NCI-H82 treated with DMSO at 0.1 percent for 48 hours (cell line): ENCODE measurements at regions not wholly inside any gene's neighbourhood (a gene's known extent, or its start where the extent isn't known, plus 50 kb on each side); places are given as distances from the start of the nearest gene placed in this dataset.
"Not testable (repeated sequence)": the region's sequence is repeated elsewhere in the genome, so short reads cannot be mapped to it uniquely, and the experiment has no call there.

Experiments used
- DNase-seq: peaks from one replicate; lab custom pipeline; 2025; ENCODE audit not compliant: unreplicated experiment; lab: John Stamatoyannopoulos, UW

DNA sequence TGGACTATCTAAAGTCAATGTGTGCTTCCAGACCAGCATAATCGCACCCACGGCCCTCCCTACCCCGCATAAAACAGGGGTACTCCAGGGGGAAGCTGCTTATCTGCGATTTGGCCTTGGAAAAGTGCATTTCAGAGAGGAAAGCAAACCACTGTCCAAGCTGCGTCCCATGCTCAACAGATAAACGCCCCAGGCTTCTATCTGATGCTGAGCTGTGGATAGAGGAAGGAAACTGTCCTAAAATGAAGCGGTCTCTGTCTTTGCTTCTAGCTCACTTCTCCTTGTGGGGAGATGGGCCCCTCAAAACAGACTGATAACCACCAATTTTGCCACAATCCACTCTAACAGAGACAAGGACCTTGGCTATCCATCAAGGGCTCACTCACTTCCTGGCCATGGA lies 160.5 kb upstream of the TNRC6C start:
- DNase-seq: no peak

DNA sequence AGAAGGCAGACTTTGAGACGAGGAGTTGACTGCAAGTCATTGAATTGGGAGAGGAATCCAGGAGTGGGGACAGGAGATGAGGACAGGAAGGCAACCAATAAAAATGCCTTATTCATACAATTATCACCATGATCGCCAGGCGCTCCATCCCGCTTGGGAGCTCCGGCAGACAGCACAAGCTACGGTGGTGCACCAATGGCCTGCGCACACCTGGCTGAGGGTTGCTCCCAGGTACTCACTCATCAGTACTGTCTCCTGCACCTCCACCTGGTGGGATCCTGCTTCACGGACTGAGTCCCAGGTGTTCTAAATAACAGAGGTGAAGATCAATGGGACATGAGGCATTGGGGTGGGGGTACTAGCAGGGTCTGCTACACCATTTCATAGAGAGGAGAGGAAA lies 160.0 kb upstream of the TNRC6C start:
- DNase-seq: no peak

DNA sequence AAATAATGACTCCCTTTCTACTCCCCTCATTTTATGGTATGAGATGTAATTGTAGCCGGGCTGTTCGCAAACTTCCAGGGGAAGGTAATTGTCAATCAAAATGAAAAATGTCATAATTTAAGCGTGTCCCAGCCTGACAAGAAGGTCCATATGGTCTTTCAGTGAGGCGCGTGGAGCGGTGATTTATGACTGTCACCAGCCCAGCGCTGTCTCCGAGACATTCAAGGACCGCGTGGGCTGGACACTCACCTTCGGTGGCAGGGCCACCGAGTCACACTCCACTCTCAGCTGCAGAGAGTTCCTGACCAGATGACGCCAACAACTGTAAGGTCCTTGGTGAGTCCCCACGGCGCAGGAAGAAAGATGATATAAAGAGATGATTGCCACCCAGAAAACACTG lies 157.7 kb upstream of the TNRC6C start:
- no peak for DNase-seq

DNA sequence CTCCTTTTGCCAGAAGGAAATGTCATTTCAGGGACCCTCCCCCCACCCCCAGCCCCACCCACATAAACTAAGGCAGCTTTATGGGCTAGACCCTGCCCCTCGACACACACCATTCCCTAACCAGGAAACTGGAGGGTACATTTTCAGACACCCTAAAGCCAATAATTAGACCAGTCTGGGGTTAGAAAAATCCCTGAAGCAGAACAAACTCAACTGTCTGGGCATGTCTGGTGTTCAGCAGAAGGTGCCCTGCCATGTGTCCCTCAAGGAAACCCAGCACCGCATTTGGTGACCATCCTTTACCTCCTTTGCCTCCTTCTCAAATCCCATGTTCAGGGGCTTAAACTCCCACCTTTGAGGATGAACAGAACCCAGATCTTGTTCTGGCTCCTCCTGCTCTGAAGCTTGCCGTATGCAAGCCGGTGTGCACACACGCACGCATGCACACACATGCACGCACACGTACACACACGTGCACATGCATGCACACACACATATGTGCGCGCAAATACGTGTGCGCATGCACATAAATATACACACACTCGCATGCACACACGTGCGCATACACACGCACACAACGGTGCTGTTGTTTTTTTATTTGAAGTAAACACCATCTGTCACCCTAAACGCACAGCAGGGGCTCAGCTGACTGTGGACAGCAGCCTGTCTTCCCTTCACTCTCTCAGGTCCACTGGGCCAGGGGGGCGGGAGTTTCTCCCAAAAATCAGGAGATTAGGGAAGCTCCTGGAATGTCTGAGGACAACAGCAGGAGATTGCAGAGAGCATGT lies 156.8 kb upstream of the TNRC6C start:
- peak; percentile 88 for DNase-seq

DNA sequence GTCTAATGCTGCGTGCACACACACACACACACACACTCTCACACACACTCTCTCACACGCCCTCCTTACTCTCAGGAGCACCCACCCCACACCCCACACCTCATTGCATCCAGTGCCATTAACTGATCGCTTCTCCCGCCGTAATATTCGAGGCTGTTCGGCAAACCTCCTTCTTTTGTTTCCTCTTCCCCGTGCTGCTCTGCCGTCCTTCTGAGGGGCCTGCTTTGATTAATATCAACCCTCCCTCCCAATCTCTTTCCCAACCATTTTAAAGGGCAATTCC lies 156.2 kb upstream of the TNRC6C start:
- DNase-seq: no peak

DNA sequence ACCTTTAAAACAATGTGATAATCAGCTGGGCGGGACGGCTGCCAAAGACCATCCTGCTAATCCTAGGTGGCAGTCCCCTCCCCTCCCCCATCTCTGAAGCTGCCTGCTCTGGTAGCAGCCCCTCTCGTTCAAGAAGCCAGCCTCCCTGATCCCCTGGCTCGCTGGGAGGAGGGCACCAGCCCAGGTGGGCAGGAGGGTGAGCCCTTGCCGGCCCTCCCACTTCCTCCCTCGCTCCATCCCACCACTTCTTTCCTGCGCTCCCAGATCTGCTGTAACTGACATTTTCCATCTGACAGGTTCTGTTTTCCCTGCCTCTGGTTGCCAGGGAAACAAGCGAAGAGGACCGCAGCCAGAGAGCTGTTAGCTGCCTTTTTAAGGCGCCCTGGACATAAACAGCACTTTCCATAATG lies 155.7 kb upstream of the TNRC6C start:
- DNase-seq: peak; percentile 87

DNA sequence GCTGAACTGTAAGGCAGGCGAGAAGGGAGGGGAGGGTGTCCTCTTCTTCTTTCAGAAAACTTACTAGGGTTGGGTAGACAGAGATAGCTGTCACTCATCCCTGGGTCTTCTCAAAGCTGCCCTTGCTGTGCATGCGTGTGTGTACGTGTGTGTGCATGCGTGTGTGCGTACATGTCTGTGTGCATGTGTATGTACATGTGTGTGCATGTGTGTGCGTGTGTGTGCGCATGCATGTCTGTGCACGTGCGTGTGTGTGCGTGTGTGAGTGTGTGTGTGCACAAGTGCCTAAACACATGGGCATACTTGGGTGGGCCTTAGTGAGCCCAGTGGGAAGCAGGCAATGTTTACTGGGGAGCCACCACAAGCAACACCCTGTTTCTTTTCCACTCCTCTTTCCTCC lies 154.8 kb upstream of the TNRC6C start:
- no peak for DNase-seq

DNA sequence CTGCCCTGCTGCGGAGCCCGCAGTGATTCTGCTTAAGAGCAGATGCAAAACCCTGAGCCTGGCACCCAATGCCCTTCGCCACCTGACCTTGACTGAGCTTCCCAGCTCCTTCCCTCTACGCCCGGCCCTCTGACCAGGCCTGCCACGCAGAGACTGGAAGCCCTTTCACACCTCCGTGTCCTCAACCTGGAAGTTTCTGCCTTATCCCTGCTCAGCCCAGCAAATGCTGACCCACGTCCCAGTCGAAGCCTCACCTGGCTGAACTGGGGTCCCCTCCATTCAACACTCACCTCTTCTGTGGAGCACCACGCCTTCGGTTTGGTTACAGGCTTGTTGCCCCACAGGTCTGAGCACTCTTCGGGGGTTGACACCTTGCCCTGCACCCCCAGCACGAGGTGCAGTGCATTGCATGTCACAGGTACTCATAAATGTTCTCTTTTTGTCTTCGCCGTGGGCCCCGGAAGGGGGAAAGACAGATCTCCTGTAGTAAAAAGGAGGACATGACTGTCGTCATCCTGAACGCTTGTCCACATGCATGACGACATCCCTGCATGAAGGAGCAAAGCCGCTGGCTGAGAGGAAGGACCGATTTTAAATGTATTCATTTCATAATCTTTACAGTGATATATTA lies 153.6 kb upstream of the TNRC6C start:
- no peak for DNase-seq

DNA sequence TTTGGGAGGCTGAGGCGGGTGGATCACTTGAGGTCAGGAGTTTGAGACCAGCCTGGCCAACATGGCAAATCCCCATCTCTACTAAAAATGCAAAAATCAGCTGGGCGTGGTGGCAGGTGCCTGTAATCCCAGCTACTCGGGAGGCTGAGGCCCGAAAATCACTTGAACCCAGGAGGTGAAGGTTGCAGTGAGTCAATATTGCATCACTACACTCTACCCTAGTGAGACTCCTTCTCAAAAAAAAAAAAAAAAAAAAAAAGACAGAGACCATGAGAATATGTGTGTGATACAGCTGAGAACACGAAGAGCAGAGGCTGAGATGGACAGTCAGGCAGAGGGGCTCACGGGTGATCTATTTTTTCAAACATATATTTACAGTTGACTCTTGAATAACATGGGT lies 152.5 kb upstream of the TNRC6C start:
- DNase-seq: not testable (repeated sequence)

DNA sequence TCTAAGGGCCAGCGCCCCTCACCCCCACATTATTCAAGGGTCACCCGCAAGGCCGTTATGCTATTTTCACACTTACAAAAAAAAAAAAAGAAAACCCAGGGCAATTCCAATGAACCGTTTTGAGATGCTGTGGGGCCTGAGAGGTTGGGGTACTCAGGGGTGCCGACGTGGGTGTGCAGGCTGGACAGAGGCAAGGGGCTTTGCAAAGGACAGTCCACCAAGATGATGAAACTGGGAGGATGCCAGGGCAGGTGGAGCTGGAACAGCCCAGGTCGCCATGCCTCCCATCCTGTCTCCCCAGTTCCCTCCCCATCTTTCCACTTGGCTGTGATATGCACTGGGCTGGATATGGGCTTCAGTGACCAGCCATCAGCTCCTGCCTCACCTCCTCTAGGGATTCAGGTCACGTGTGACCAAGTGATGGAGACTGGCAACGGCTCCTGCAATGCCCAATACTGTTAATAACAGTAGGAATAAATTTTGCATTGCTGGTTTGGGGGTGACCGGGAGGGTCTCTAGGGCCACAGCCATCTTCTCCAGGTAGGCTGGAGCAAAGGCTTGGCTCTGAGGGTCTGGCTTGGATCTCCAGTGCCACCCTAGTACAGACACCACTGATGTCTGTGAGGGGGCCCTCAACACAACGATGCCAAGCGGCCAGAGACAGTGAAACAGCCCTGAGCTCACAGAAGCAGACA lies 151.3 kb upstream of the TNRC6C start:
- DNase-seq: no peak

DNA sequence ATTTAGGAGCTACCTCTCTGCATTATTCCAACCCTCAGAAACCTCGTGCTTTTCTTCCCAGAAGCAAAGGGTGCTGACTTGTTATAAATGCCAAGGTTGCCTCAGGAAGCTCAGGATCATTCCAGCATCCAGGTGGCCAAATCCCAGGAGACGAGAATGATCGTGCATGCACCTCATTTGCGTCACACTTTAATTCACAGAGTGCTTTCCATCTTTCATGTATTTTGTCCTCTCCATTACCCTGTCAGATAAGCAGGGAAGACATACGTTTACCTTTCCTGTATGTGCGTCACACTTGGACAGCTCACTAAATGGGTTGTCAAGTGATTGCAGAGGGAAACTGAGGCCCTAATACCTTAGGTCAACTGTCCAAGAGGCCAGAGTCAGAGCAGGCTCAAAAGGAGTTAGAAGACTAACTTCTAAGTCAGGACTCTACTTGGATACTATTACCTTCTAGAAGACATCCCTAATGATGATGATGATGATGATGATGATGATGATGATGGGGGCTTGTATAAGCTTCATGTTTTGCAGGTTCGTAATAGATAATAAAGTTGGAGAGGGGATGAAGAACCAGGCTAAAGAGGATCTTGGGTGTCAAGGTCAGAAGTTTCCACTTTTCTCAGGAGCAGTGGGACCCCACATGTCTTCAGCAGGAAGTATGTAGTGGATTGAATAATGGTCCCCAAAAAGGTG lies 150.6 kb upstream of the TNRC6C start:
- no peak for DNase-seq

DNA sequence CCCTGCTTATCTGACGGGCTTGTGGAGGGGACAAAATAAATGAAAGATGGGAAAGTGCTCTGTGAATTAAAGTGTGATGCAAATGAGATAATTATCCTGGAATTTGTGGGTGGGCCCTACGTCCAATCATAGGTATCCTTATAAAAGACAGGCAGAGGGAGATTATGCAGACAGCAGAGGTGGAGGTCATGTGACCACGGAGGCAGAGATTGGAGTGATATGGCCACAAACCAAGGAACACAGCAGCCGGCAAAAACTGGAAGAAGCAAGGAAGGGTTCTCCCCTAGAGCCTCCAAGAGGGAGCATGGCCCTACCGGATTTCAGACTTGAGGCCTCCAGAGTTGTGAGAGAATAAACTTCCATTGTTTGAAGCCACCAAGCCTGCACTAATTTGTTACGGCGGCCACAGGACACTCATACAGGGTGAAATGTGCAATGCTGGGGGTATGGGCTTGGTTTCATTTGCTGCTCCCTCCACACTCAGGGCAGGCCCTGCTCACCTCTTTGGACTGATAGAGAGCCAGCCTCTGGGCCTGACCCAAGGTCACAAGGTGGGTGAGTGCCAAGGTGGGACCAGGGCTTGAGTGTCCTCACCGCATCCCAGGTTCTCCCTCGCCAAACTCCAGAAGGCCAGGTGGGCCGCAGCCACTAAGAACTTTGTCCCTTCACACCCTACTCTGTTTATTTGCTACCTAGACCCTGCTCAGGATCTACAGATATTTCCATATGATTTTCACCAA lies 149.6 kb upstream of the TNRC6C start:
- DNase-seq: no peak

DNA sequence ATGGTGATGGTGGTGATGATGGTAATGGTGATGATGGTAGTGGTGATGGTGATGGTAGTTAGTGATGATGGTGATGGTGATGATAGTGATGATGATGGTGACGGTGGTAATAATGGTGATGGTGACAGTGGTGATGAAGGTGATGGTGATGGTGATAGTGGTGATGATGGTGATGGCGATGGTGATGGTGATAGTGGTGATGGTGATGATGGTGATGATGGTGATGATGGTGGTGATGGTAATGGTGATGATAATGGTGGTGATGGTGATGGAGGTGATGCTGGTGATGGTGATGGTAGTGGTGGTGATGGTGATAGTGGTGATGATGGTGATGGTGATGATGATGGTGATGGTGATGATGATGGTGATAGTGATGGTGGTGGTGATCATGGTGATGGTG lies 148.7 kb upstream of the TNRC6C start:
- no peak for DNase-seq

DNA sequence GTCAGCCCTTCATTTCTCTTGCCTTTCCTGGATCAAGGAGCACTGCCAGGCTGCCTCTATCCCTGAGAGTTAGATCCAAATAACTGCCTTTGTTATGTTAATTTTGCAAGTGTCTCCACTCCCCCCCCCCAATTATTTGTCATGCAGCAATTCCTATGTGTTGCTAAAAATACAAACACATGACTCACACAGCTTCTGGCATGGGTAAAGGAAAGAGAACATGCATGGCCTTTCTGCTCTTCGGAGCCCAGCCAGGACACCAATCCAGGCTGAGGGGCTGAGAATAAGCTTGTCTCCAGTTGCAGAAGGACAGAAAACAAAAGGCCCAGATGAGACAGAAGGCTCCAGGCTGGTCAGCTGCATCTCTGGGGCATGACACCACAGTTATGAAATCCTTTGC lies 148.0 kb upstream of the TNRC6C start:
- DNase-seq: no peak

DNA sequence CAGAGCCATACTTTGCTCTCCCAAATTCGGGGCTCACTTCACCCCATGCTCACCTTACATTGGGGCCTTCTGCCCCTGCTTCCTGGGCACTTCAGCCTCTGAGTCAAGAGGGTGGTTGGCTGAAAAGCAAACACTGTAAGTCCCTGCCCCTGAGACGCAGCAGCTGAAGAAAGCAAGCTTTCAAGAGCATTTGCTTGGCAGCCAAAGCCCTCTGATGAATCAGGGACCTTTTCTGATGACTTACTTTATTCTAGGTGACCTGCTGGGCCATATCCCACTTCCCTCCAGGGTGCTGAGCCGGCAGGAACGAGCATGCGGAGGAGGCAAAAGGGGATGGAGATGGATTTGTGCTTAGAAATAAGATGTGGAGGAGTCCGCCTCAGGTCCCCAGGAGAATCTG lies 147.0 kb upstream of the TNRC6C start:
- no peak for DNase-seq

DNA sequence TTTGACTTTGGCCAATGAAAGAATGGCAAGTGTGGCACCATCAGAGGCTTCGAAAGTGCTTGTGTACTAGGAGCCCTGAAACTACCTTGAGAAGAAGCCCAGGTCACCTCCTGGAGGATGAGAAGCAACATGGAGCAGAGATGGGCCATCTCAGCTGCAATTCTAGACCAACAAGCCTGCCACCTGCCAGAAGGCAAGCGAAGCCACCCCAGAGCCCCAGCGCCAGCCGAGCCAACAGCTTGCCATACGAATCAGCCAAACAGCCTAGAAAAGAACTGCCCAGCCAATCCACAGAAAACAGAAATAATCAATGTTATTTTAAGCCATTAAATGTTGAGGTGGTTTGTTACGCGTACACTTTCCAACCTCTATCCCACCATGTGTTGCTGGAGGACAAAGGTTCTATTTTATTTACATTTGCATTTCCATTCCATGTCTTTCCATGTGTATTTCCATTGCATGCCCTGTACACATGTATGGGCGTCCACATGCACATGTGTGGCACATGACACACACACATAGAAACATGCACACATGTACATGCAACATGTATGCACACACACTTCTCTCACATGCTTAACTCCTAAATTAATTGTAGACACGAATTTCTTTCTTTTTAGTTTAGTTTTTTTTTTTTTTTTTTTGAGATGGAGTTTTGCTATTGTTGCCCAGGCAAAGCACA lies 144.3 kb upstream of the TNRC6C start:
- DNase-seq: no peak

DNA sequence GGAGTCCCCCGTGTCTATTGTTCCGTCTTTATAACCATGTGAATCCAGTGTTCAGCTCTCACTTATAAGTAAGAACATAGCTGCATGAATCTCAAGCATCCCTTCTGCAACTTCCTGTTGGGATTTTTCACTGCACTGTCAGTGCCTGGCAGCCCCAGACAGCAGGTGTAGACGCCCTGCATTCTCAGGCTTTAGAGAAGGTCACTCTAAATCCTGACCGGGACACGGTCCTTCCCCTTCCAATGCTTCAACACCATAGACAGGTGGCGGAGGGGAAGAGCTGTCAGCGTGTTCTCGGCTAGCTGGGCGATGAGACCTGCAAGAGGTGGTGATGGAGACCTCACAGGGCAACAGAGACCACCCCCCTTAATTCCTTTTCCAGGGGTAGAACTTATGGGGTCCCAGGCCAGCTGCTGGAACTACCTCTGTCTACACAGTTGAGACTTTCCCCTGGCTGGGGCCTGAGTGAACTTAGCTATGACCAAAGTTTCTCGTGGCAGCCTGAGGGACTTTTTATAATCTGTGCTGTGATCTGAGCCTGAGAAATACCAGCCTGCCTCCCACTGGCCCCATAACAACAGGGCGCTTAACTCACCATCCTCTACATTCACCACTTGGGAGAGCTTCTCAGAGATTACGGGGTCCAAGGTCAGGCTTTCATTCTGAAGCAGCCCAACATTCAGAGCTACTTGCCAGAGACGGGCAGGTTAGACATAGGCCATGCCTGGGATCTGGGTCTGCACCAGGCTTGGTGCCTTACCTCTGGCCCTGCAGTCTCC lies 143.2 kb upstream of the TNRC6C start:
- no peak for DNase-seq

DNA sequence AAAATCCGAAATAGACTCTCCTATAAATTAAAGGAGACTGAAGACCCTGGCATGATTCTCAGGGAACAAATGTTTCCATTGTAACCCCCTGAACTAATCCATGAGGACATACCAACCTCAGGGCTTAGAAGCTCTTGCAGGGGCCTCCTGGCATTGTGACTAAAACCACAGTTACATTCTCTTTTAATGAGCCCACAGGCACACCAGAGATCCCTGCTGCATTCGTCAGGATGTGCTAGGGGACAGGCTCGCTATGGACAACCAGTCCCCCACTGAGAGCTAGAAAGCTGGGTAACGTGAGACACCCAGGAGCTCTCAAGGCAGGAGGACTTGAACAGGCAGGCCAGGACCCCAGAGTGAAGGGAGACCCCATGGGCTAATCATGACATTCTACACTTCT lies 140.6 kb upstream of the TNRC6C start:
- no peak for DNase-seq

DNA sequence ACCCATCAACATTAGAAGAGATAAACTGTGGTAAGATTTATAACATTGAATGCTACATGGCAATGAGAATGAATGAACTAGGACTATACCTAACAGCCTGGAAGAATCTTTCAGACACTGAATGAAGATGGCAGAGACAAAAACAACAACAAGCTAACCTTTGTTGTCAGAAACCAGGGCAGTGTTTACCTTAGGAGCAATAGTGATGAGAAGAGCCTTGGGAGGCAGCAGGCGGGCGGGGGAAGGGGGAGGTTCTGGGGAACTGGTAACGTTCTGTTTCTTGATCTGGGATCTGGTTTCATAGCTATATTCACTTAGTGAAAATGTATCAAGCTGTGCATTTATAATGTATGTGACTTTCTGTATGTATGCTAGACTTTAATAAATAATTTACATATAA lies 139.0 kb upstream of the TNRC6C start:
- DNase-seq: no peak

DNA sequence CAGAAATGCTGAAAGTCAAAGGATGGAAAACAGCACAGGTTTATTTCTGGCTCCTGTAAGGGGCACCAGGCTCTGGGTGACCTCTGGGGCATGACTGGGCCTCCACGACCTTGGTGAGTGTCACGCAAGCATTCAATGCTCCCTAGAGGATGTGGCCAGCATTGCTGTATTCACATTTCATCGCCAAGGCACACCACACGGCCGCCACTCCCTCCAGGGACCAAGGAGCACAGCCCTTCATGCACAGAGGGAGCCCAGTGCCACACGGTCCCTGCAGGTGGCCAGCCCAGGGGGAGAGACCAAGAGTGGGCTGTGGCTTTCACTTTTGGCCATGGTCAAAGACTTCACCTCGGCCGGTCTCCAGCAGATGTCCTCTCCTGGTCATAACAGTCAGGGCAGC lies 137.4 kb upstream of the TNRC6C start:
- no peak for DNase-seq
